Keratinocyte (primary cell): ENCODE measurements at regions not wholly inside any gene's neighbourhood (a gene's known extent, or its start where the extent isn't known, plus 50 kb on each side); places are given as distances from the start of the nearest gene placed in this dataset.

Experiments
- EZH2 ChIP-seq: IDR thresholded peaks from one replicate; pipeline ENCODE4 v1.6.1; 2012; ENCODE audit warnings: inconsistent platforms, mild to moderate bottlenecking, low read length, moderate library complexity
- TF ChIP-seq, protein P1 (sequence below), 3 experiments: IDR thresholded peaks in 1 of 3; conservative IDR thresholded peaks in 1 of 3; optimal IDR thresholded peaks in 1 of 3; 2 replicates in 2 of 3; 3 replicates in 1 of 3; pipeline versions ENCODE3 to v1.5.1; 2011; ENCODE audit warnings: low read length in 3 of 3, mild to moderate bottlenecking in 3 of 3, moderate library complexity in 2 of 3, control low read depth in 1 of 3, inconsistent platforms in 1 of 3; ENCODE audit not compliant: insufficient read depth in 2 of 3; ENCODE audit errors: extremely low read depth in 1 of 3

GRCh38 chr20:39283464-39283863 is 321.3 kb downstream of the DHX35 start:
- TF ChIP-seq, protein P1, sequence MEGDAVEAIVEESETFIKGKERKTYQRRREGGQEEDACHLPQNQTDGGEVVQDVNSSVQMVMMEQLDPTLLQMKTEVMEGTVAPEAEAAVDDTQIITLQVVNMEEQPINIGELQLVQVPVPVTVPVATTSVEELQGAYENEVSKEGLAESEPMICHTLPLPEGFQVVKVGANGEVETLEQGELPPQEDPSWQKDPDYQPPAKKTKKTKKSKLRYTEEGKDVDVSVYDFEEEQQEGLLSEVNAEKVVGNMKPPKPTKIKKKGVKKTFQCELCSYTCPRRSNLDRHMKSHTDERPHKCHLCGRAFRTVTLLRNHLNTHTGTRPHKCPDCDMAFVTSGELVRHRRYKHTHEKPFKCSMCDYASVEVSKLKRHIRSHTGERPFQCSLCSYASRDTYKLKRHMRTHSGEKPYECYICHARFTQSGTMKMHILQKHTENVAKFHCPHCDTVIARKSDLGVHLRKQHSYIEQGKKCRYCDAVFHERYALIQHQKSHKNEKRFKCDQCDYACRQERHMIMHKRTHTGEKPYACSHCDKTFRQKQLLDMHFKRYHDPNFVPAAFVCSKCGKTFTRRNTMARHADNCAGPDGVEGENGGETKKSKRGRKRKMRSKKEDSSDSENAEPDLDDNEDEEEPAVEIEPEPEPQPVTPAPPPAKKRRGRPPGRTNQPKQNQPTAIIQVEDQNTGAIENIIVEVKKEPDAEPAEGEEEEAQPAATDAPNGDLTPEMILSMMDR (optimal IDR thresholded peaks at IDR 0.05 in 1 of 3, IDR thresholded peaks at IDR 0.05 in 1 of 3, conservative IDR thresholded peaks at IDR 0.05 in 1 of 3; ENCODE audit: extremely low read depth in 1 of 3, insufficient read depth in 2 of 3, low read length in 3 of 3): no peak
- TF ChIP-seq EZH2: no peak
